Body of pancreas (tissue), 4 donors: ENCODE measurements at regions not wholly inside any gene's neighbourhood (a gene's known extent, or its start where the extent isn't known, plus 50 kb on each side); places are given as distances from the start of the nearest gene placed in this dataset.

Source experiments
- ATAC-seq: fragments of 150-250 bp; one replicate; pipeline ENCODE4 v1.9.1; 2016
- DNase-seq, 4 donors: peaks; one replicate each; pipeline ENCODE4 v3.0.0-alpha.2; 2019
- H3K27ac ChIP-seq, 4 donors: fragments of 200-600 bp; sonication (generic); 1 replicate in 3 of 4; 2 replicates in 1 of 4; pipeline versions ENCODE4 v1.5.1 to v1.6.1; 2016 to 2019; ENCODE audit warnings: mild to moderate bottlenecking in 1 of 4, mixed read lengths in 1 of 4, moderate library complexity in 1 of 4
- H3K27me3 ChIP-seq, 2 donors: fragments of 200-600 bp; sonication (generic); one replicate each; pipeline ENCODE4 v1.6.0; 2016; ENCODE audit warnings: mild to moderate bottlenecking in 1 of 2
- H3K36me3 ChIP-seq, 2 donors: fragments of 200-600 bp; sonication (generic); replicated peaks in 1 of 2; 2 replicates each; pipeline ENCODE4 v1.5.1; 2016; ENCODE audit warnings: low read depth in 2 of 2; ENCODE audit not compliant: insufficient read depth in 1 of 2
- H3K4me1 ChIP-seq: fragments of 200-600 bp; sonication (generic); one replicate; pipeline ENCODE4 v1.6.0; 2016
- H3K4me3 ChIP-seq, 2 donors: fragments of 200-600 bp; sonication (generic); 1 replicate in 1 of 2; 2 replicates in 1 of 2; pipeline ENCODE4 v1.5.1; 2016 to 2019
- H3K9me3 ChIP-seq, 3 donors: fragments of 200-600 bp; sonication (generic); 1 replicate in 2 of 3; 2 replicates in 1 of 3; pipeline ENCODE4 v1.5.1; 2016
- POLR2A ChIP-seq, 3 donors: fragments of 450-650 bp; IDR thresholded peaks; one replicate each; pipeline ENCODE4 v1.6.1; 2016; ENCODE audit warnings: antibody characterized with exemption in 3 of 3, mild to moderate bottlenecking in 2 of 3
- WGBS, 2 donors: methylation state at CpG; one replicate each; pipeline ENCODE4 v1.1.5; 2017; 5-methylcytosine and 5-hydroxymethylcytosine counted together
- intact Hi-C: fragments of 100-400 bp; cut with DNase I; formaldehyde crosslinking; loops from one replicate; pipeline ENCODE4 v1.15.1; 2023
- TF ChIP-seq, protein P1 (sequence below), 7 experiments: fragments of 450-650 bp in 4 of 7; fragments of 200-600 bp in 3 of 7; sonication (generic) in 3 of 7; IDR thresholded peaks; one replicate each; pipeline ENCODE4 v1.5.1; 2016 to 2019; ENCODE audit warnings: antibody characterized with exemption in 7 of 7

DNA sequence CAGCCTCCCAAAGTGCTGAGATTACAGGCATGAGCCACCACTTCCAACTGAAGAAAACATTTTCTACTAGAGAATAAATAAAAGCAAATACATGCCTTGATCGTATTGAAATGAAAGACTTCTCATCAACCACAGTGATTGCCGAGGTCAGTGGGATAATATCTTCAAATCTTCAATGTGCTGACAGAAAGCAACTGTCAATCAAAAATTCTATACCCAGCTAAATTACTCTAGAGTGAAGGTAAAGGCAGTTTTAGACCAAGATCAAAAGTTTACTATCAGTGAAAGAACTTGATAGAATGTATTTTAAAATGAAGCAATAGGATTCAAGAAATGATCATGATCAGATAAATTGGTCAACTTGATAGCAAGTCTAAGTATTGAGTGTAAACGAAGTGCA, 130.6 kb downstream of the BRD1 start:
- no peak overlapping the region for H3K4me3 ChIP-seq
- peaks cover 0 to 7% of the 10 kb centered on the region in 2 donors for H3K27me3 ChIP-seq
- 65 to 66% methylated on average over 3 of the region's 3 CpGs for WGBS, 2 donors
- H3K27ac ChIP-seq, result no peak overlapping the region
- no peaks in the 10 kb centered on the region for H3K4me1 ChIP-seq
- TF ChIP-seq, protein P1, sequence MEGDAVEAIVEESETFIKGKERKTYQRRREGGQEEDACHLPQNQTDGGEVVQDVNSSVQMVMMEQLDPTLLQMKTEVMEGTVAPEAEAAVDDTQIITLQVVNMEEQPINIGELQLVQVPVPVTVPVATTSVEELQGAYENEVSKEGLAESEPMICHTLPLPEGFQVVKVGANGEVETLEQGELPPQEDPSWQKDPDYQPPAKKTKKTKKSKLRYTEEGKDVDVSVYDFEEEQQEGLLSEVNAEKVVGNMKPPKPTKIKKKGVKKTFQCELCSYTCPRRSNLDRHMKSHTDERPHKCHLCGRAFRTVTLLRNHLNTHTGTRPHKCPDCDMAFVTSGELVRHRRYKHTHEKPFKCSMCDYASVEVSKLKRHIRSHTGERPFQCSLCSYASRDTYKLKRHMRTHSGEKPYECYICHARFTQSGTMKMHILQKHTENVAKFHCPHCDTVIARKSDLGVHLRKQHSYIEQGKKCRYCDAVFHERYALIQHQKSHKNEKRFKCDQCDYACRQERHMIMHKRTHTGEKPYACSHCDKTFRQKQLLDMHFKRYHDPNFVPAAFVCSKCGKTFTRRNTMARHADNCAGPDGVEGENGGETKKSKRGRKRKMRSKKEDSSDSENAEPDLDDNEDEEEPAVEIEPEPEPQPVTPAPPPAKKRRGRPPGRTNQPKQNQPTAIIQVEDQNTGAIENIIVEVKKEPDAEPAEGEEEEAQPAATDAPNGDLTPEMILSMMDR (IDR thresholded peaks at IDR 0.05), result no peak
- no peak for TF ChIP-seq POLR2A (IDR thresholded peaks at IDR 0.05)
- peaks cover 0 to 7% (median 0%) of the 10 kb centered on the region in 3 donors for H3K9me3 ChIP-seq
- ATAC-seq (no peak), DNase-seq (no peak)
- H3K36me3 ChIP-seq, result no peaks in the 10 kb centered on the region
- intact Hi-C loops, result no loop called here

DNA sequence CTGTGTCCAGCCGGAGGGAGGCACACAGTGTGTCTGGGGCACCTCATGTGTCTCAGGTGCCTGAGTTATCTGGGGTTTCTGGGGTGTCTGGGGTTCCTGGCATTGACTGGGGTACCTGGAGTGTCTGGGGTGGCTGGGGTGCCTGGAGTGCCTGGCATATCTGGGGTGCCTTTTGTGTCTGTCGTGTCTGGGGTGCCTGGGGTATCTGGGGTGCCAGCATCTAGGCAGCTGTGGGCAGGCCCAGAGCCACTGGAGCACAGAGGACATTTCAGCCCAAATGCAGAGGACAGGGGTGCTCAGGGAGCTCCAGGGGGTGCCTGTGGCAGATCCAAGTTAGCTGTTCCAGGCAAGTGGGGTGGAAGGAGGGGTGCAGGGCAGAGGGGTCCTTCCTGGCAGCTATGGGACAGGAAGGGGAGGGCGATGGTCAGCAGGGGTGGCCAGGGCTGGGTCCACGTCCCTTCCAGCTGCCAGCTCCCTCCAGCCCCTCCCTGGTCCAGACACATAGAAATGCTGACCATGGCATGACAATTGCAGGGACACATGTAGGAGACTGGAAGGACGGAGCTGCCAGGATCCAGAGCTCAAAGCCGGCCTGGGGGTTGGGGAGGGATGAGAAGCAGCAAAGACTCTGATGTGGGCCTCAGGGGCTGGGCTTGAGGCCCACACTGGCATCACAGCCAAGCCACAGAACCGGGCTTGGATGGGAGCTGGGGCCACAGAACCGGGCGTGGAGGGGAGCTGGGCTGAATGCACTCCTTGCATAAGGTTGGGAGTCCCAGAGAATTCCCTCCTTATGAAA, 133.0 kb downstream of the BRD1 start:
- ATAC-seq, result no peak
- intact Hi-C loops, result no loop called here
- TF ChIP-seq, protein P1 (IDR thresholded peaks at IDR 0.05), result no peak
- Histone ChIP-seq H3K4me3 (no peak overlapping the region), H3K27ac (no peak overlapping the region), H3K9me3 (no peaks in the 10 kb centered on the region), H3K4me1 (no peaks in the 10 kb centered on the region), H3K36me3 (no peaks in the 10 kb centered on the region), H3K27me3 (no peaks in the 10 kb centered on the region)
- DNase-seq, result no peak
- WGBS, 2 donors, result 67 to 77% methylated on average over 6 to 9 of the region's 9 CpGs

DNA sequence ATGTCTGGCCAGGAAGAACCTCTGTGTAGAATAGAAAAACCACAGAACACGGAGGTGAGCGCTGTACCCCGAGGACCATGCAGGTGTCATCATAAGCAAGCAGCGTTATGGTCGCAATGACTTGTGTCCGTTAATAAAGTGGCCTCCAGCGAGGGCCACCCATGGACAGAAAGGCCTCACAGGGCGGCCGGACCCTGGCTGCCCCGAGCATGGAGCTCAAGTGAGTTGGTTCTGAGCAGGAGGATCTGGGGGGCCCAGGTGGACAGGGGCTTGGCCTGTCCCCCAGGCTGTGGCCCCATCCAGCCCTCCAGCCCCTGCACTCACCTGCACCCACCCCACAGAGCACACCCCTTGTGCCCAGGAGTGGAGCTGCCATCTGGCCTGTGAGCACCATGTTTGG, 133.8 kb downstream of the BRD1 start:
- intact Hi-C loops, result no loop called here
- Histone ChIP-seq H3K4me3 (no peak overlapping the region), H3K9me3 (no peaks in the 10 kb centered on the region), H3K4me1 (no peaks in the 10 kb centered on the region), H3K36me3 (no peaks in the 10 kb centered on the region), H3K27me3 (no peaks in the 10 kb centered on the region), H3K27ac (no peak overlapping the region)
- no peak for TF ChIP-seq POLR2A (IDR thresholded peaks at IDR 0.05)
- TF ChIP-seq, protein P1 (IDR thresholded peaks at IDR 0.05), result no peak
- DNase-seq (no peak), ATAC-seq (no peak)
- 79 to 82% methylated on average over 3 to 10 of the region's 10 CpGs for WGBS, 2 donors

DNA sequence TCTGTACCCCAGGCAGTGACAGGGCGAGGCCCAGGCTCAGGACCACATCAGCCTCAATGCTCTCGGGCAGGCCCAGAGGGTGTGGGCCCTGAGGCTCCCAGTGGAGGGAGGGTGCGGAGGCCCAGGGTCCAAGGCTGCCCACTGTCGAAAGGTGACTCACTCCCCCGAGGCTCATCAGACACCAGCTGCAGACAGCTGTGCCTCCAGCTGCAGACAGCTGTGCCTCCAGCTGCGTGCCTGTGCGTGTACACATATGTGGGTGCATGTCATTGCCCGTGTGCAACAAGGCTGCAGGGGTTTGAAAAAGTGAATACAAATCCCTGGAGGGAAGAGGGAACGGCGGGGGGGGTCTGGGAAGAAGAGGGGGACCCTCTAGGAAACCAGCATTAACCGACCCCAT, 134.3 kb downstream of the BRD1 start:
- Histone ChIP-seq H3K4me3 (no peak overlapping the region), H3K9me3 (no peaks in the 10 kb centered on the region), H3K36me3 (no peaks in the 10 kb centered on the region), H3K27me3 (no peaks in the 10 kb centered on the region), H3K4me1 (no peaks in the 10 kb centered on the region), H3K27ac (no peak overlapping the region)
- ATAC-seq (no peak), DNase-seq (no peak)
- intact Hi-C loops, result no loop called here
- no peak for TF ChIP-seq POLR2A (IDR thresholded peaks at IDR 0.05)
- 69 to 76% methylated on average over 7 to 9 of the region's 11 CpGs for WGBS, 2 donors

DNA sequence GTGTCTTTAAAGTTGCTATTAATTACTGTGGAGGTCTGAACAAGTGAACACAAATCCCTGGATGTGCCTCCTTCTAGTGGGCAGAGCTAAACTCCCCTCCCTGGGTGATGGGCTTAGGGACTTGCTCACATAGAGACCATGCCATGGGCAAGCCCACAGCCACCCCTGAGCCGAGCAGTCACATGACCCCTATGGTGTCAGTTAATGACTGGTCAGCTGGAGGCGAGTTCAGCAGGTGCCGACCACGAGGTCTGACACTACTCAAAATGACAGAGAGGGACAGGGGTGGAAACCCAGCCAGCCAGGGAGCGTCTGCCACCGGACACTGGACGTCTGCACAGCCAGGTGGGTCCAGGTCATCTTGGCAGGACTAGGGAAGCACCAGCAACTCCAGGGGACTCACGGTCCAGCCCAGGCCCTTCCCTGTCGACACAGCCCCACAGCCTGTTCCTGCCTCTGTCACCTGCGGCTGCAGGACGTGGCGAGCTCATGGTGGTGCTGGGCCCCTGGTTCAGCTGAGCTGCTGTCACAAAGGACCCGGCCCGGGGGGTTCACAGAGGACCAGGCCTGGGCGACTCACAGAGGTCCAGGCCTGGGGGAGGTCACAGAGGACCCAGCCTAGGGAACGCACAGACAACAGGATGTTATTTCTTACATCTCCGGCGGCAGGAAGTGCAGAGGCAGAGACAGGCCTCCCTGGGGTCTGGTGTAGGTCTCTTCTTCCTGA, 135.0 kb downstream of the BRD1 start:
- H3K4me3 ChIP-seq, result no peak overlapping the region
- WGBS, 2 donors, result 56 to 67% methylated on average over 9 to 18 of the region's 18 CpGs
- ATAC-seq, result no peak
- H3K36me3 ChIP-seq, result no peaks in the 10 kb centered on the region
- no peak for DNase-seq
- H3K4me1 ChIP-seq, result no peaks in the 10 kb centered on the region
- H3K27me3 ChIP-seq, result peaks cover 0 to under 1% of the 10 kb centered on the region in 2 donors
- H3K27ac ChIP-seq, result no peak overlapping the region
- TF ChIP-seq, protein P1 (IDR thresholded peaks at IDR 0.05), result no peak
- no peak for TF ChIP-seq POLR2A (IDR thresholded peaks at IDR 0.05)
- H3K9me3 ChIP-seq, result no peaks in the 10 kb centered on the region
- intact Hi-C loops, result no loop called here
